Tibial artery (tissue), 4 donors: ENCODE measurements at regions not wholly inside any gene's neighbourhood (a gene's known extent, or its start where the extent isn't known, plus 50 kb on each side); places are given as distances from the start of the nearest gene placed in this dataset.

Experiments
- DNase-seq, 2 donors: peaks; one replicate each; pipeline ENCODE4 v3.0.0-alpha.2; 2019
- H3K27ac ChIP-seq, 2 donors: fragments of 200-600 bp; sonication (generic) in 1 of 2; 1 replicate in 1 of 2; 2 replicates in 1 of 2; pipeline ENCODE4 v1.5.1; 2018 to 2019; ENCODE audit warnings: mild to moderate bottlenecking in 1 of 2
- H3K27me3 ChIP-seq, 2 donors: fragments of 200-600 bp; sonication (generic) in 1 of 2; one replicate each; pipeline versions ENCODE4 v1.5.1 to v1.6.0; 2016 to 2019
- H3K36me3 ChIP-seq, 3 donors: fragments of 200-600 bp; sonication (generic) in 2 of 3; one replicate each; pipeline ENCODE4 v1.5.1; 2016 to 2019; ENCODE audit warnings: mild to moderate bottlenecking in 2 of 3
- H3K4me1 ChIP-seq, 4 donors: fragments of 200-600 bp; sonication (generic) in 2 of 4; 1 replicate in 3 of 4; 2 replicates in 1 of 4; pipeline ENCODE4 v1.5.1; 2016 to 2019
- H3K4me3 ChIP-seq, 2 donors: fragments of 200-600 bp; sonication (generic) in 1 of 2; 1 replicate in 1 of 2; 2 replicates in 1 of 2; pipeline ENCODE4 v1.5.1; 2018 to 2019; ENCODE audit warnings: mild to moderate bottlenecking in 2 of 2
- H3K9me3 ChIP-seq, 3 donors: fragments of 200-600 bp; sonication (generic) in 1 of 3; one replicate each; pipeline ENCODE4 v1.5.1; 2016 to 2019
- CTCF ChIP-seq, 2 experiments: fragments of 200-600 bp in 1 of 2; fragments of 450-650 bp in 1 of 2; IDR thresholded peaks; one replicate each; pipeline ENCODE4 v1.5.1; 2017 to 2019; ENCODE audit warnings: antibody characterized with exemption in 2 of 2, mild to moderate bottlenecking in 1 of 2, moderate library complexity in 1 of 2
- intact Hi-C: fragments of 100-400 bp; cut with DNase I; formaldehyde crosslinking; loops from one replicate; pipeline ENCODE4 v1.15.0; 2023; ENCODE audit warnings: low total_unique reads

- H3K4me3 ChIP-seq = no peak overlapping the region
- H3K27me3 ChIP-seq = peaks cover 0 to 6% of the 10 kb centered on the region in 2 donors
- H3K27ac ChIP-seq = no peak overlapping the region
- intact Hi-C loops = no loop called here
- H3K9me3 ChIP-seq = no peaks in the 10 kb centered on the region
- H3K36me3 ChIP-seq = no peaks in the 10 kb centered on the region
- no peak for DNase-seq
- no peak for TF ChIP-seq CTCF (IDR thresholded peaks at IDR 0.05)
- no peaks in the 10 kb centered on the region for H3K4me1 ChIP-seq
These were observed 329.3 kb downstream of the QKI start for GRCh38 chr6:163743796-163744195.

- Histone ChIP-seq H3K27me3 (peaks cover 0 to 6% of the 10 kb centered on the region in 2 donors), H3K27ac (no peak overlapping the region), H3K36me3 (no peaks in the 10 kb centered on the region), H3K4me1 (no peaks in the 10 kb centered on the region), H3K4me3 (no peak overlapping the region), H3K9me3 (no peaks in the 10 kb centered on the region)
- TF ChIP-seq CTCF (IDR thresholded peaks at IDR 0.05) = no peak
- intact Hi-C loops = no loop called here
- DNase-seq = no peak
These were observed 327.3 kb downstream of the QKI start for GRCh38 chr6:163741743-163742363.

GRCh38 chr6:163741342-163741741, 326.8 kb downstream of the QKI start:
- no peaks in the 10 kb centered on the region for H3K9me3 ChIP-seq
- no peak overlapping the region for H3K4me3 ChIP-seq
- H3K27me3 ChIP-seq = peaks cover 0 to 6% of the 10 kb centered on the region in 2 donors
- intact Hi-C loops = no loop called here
- no peak overlapping the region for H3K27ac ChIP-seq
- H3K36me3 ChIP-seq = no peaks in the 10 kb centered on the region
- TF ChIP-seq CTCF (IDR thresholded peaks at IDR 0.05) = no peak
- H3K4me1 ChIP-seq = no peaks in the 10 kb centered on the region
- DNase-seq = no peak

DNA sequence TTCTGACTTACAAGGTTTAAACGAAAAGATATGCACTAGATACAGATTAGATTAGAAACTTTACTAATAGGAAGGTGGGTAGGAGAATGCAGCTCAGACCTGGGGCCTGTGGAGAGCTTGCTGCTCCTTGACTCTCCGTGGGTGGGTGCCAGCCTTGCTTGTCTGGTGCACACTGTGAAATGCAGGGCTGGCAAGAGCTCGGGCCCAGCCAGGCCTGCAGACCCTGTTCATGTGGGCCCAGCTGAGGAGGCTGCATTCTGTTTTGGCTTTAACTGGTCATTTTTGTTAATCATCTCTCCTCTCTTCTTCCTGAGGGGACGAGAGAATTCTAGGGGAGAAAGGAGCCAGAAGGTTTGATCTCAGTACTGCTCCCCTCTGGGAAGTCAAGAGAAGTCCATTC, 325.4 kb downstream of the QKI start:
- intact Hi-C loops = no loop called here

GRCh38 chr6:163739408-163739725, 324.8 kb downstream of the QKI start:
- no peak for TF ChIP-seq CTCF (IDR thresholded peaks at IDR 0.05)
- intact Hi-C loops = no loop called here
- Histone ChIP-seq H3K4me1 (no peaks in the 10 kb centered on the region), H3K9me3 (no peaks in the 10 kb centered on the region), H3K27me3 (peaks cover 0 to 6% of the 10 kb centered on the region in 2 donors), H3K4me3 (no peak overlapping the region), H3K27ac (no peak overlapping the region), H3K36me3 (no peaks in the 10 kb centered on the region)
- DNase-seq = no peak

More for the DNA sequence above, 325.4 kb downstream of the QKI start:
- TF ChIP-seq CTCF (IDR thresholded peaks at IDR 0.05) = no peak
- Histone ChIP-seq H3K36me3 (no peaks in the 10 kb centered on the region), H3K27ac (no peak overlapping the region), H3K27me3 (peaks cover 0 to 6% of the 10 kb centered on the region in 2 donors), H3K4me1 (no peaks in the 10 kb centered on the region), H3K4me3 (no peak overlapping the region), H3K9me3 (no peaks in the 10 kb centered on the region)
- no peak for DNase-seq
